ENCODE measurements at regions not wholly inside any gene's neighbourhood (a gene's known extent, or its start where the extent isn't known, plus 50 kb on each side); places are given as distances from the start of the nearest gene placed in this dataset.

DNA sequence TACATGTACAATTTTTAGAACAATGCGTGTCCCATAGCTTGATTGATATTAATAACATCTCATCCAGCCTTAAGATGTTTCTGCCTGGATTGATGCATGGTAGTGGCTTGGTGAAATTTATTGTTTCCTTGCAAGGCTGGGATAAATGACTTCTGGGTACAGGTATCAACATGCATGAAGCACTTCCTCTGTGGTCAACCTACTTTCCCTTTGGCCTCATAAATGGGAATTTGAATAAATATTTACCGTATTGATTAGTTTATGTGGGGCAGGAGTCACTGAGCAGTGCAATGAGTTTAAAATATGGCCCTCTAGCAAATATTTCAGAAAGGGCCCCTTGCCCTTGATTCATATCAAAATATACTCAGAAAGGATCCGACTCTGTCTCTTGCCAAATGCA is 83.9 kb upstream of the KCNE2 start:
- TF ChIP-seq CTCF (IDR thresholded peaks at IDR 0.05) = no peak
- TF ChIP-seq POLR2A (IDR thresholded peaks at IDR 0.05) = no peak
